A673 (cell line): ENCODE measurements at regions not wholly inside any gene's neighbourhood (a gene's known extent, or its start where the extent isn't known, plus 50 kb on each side); places are given as distances from the start of the nearest gene placed in this dataset.
A peak's percentile ranks its signal among the peaks of the same experiment; 100 is the strongest.
"Not testable (repeated sequence)": the region's sequence is repeated elsewhere in the genome, so short reads cannot be mapped to it uniquely, and the experiment has no call there.

Source experiments
- BruUV-seq: library from RNA; stranded (reverse); fragments of 400-500 nt; replicated peaks from 2 replicates; lab custom pipeline; 2021; lab: Mats Ljungman, UMichigan
- CTCF ChIA-PET: fragments of 300-600 bp; sonication (Branson Sonifier 250); formaldehyde crosslinking; loops from one replicate; lab custom pipeline; 2022; ENCODE audit warnings: antibody characterized with exemption; lab: Charles Lee
- POLR2A ChIA-PET: fragments of 300-600 bp; sonication (Branson Sonifier 250); formaldehyde crosslinking; loops from one replicate; lab custom pipeline; 2022; ENCODE audit warnings: antibody characterized with exemption; ENCODE audit not compliant: low non-redundant PET; lab: Charles Lee
- DNase-seq: peaks from one replicate; pipeline ENCODE4 v3.0.0-alpha.2; 2015; ENCODE audit warnings: low spot score
- H3K27ac ChIP-seq: fragments of 200-600 bp; sonication (generic); 2 replicates; pipeline ENCODE4 v1.5.1; 2016; ENCODE audit warnings: mixed run types, low read depth, mild to moderate bottlenecking, mixed read lengths, antibody characterized with exemption, low read length; ENCODE audit not compliant: poor library complexity, severe bottlenecking
- H3K27me3 ChIP-seq: fragments of 200-600 bp; sonication (generic); replicated peaks from 2 replicates; pipeline ENCODE4 v1.6.1; 2017; ENCODE audit warnings: mixed run types, low read depth, mild to moderate bottlenecking, mixed read lengths, antibody characterized with exemption, low read length; ENCODE audit not compliant: insufficient read depth, poor library complexity
- H3K36me3 ChIP-seq: fragments of 200-600 bp; sonication (generic); 2 replicates; pipeline ENCODE4 v1.6.1; 2016; ENCODE audit warnings: mixed run types, mild to moderate bottlenecking, mixed read lengths, antibody characterized with exemption, low read length; ENCODE audit not compliant: insufficient read depth, poor library complexity, severe bottlenecking
- H3K4me1 ChIP-seq: fragments of 200-600 bp; sonication (generic); 2 replicates; pipeline ENCODE4 v1.6.1; 2017; ENCODE audit warnings: mixed run types, mild to moderate bottlenecking, mixed read lengths, antibody characterized with exemption, low read length; ENCODE audit not compliant: insufficient read depth, poor library complexity, severe bottlenecking
- H3K4me3 ChIP-seq: fragments of 200-600 bp; sonication (generic); 2 replicates; pipeline ENCODE4 v1.5.1; 2016; ENCODE audit warnings: low read depth, mixed run types, mild to moderate bottlenecking, mixed read lengths, low read length; ENCODE audit not compliant: poor library complexity, severe bottlenecking
- H3K9me3 ChIP-seq: fragments of 200-600 bp; sonication (generic); 2 replicates; pipeline ENCODE4 v1.6.1; 2016; ENCODE audit warnings: mixed run types, low read depth, mild to moderate bottlenecking, mixed read lengths, antibody characterized with exemption, low read length; ENCODE audit not compliant: poor library complexity, severe bottlenecking
- EZH2 ChIP-seq: fragments of 200-600 bp; sonication (generic); IDR thresholded peaks from 2 replicates; pipeline ENCODE4 v1.6.1; 2017; ENCODE audit warnings: borderline replicate concordance, low read depth, mild to moderate bottlenecking, mixed read lengths, antibody characterized with exemption, low read length; ENCODE audit not compliant: poor library complexity, severe bottlenecking
- intact Hi-C: fragments of 100-400 bp; cut with micrococcal nuclease; formaldehyde crosslinking; loops from one replicate; pipeline ENCODE4 v1.10.0; 2022; ENCODE audit not compliant: unreplicated experiment
- TF ChIP-seq, protein P1 (sequence below): fragments of 300-800, 200-600 bp; sonication (generic); conservative IDR thresholded peaks from 2 replicates; pipeline ENCODE4 v1.5.1; 2017; ENCODE audit warnings: low read depth, mild to moderate bottlenecking, antibody characterized with exemption, low read length, moderate library complexity, mixed read lengths

GRCh38 chr12:89225808-89226411 is 126.4 kb downstream of the DUSP6 start:
- no peaks in the 10 kb centered on the region for H3K36me3 ChIP-seq
- H3K27ac ChIP-seq: peak overlapping the region; percentile 21
- H3K27me3 ChIP-seq: no peaks in the 10 kb centered on the region
- BruUV-seq: no TSS peak
- peak; percentile 51 for DNase-seq
- peaks cover 27% of the 10 kb centered on the region for H3K4me1 ChIP-seq
- ChIA-PET POLR2A (interaction anchor here (0.5 to 0.6 kb wide), 2 partner anchors 9 to 207 kb away, joined by 3 read pairs; no protein-coding TSS in a partner anchor), CTCF (no interaction called here)
- no peak overlapping the region for H3K4me3 ChIP-seq
- H3K9me3 ChIP-seq: no peaks in the 10 kb centered on the region
- TF ChIP-seq, protein P1, sequence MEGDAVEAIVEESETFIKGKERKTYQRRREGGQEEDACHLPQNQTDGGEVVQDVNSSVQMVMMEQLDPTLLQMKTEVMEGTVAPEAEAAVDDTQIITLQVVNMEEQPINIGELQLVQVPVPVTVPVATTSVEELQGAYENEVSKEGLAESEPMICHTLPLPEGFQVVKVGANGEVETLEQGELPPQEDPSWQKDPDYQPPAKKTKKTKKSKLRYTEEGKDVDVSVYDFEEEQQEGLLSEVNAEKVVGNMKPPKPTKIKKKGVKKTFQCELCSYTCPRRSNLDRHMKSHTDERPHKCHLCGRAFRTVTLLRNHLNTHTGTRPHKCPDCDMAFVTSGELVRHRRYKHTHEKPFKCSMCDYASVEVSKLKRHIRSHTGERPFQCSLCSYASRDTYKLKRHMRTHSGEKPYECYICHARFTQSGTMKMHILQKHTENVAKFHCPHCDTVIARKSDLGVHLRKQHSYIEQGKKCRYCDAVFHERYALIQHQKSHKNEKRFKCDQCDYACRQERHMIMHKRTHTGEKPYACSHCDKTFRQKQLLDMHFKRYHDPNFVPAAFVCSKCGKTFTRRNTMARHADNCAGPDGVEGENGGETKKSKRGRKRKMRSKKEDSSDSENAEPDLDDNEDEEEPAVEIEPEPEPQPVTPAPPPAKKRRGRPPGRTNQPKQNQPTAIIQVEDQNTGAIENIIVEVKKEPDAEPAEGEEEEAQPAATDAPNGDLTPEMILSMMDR: no peak
- no peak for TF ChIP-seq EZH2
- intact Hi-C loops: no loop called here

DNA sequence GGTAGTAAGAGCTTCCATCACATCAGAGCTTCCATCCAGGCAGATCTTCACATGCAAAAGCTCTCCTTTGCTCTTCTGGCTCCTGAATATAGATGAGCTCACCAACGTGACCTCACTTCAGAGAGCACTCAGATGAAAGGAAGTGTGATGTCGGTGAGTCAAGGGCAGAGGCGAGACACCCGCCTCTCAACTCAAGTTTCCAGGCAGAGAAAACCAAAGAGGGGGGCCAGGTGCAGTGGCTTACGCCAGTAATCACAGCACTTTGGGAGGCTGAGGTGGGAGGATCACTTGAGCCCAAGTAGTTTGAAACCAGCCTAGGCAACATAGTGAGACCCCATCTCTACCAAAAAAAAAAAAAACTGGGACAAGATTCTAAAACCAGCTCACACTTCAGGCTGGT is 126.9 kb downstream of the DUSP6 start:
- no TSS peak for BruUV-seq
- intact Hi-C loops: no loop called here

GRCh38 chr12:89222580-89222979 is 129.7 kb downstream of the DUSP6 start:
- H3K4me3 ChIP-seq, POLR2A ChIA-PET, H3K27ac ChIP-seq, H3K27me3 ChIP-seq, DNase-seq, H3K36me3 ChIP-seq, H3K4me1 ChIP-seq, H3K9me3 ChIP-seq, BruUV-seq, CTCF ChIA-PET, intact Hi-C loops: not testable (repeated sequence)

More for the DNA sequence above, 126.9 kb downstream of the DUSP6 start:
- Histone ChIP-seq H3K27me3 (no peaks in the 10 kb centered on the region), H3K36me3 (no peaks in the 10 kb centered on the region), H3K9me3 (no peaks in the 10 kb centered on the region), H3K4me3 (no peak overlapping the region), H3K4me1 (peaks cover 22% of the 10 kb centered on the region), H3K27ac (no peak overlapping the region)
- TF ChIP-seq, protein P1: no peak
- TF ChIP-seq EZH2: no peak
- DNase-seq: no peak
- POLR2A ChIA-PET: interaction anchor here (0.5 to 0.6 kb wide), 2 partner anchors 10 to 206 kb away, joined by 3 read pairs; no protein-coding TSS in a partner anchor
- CTCF ChIA-PET: no interaction called here

DNA sequence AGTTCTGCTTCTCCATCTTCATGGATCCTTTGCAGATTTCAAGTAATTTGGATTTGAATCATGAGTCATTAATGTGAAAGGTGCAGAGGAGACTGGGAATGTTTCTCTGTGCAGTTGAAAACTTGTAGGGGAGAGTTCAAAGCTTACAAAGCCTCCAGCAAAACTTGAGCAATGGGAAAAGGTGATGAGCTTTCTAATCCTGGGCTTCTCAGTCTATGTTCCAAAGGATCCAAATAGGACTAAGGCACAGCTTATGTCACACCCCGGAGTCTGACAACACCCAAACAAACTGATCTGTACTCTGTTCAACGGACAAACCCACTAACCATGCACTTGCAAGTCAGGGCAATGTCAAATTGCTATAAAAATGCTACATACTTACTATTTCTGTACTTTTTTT is 134.8 kb downstream of the DUSP6 start:
- intact Hi-C loops: no loop called here
- H3K27ac ChIP-seq: peak overlapping the region; percentile 10
- H3K4me3 ChIP-seq: no peak overlapping the region
- H3K9me3 ChIP-seq: no peaks in the 10 kb centered on the region
- no peaks in the 10 kb centered on the region for H3K36me3 ChIP-seq
- BruUV-seq: no TSS peak
- ChIA-PET POLR2A (no interaction called here), CTCF (no interaction called here)
- peaks cover 15% of the 10 kb centered on the region for H3K4me1 ChIP-seq
- no peak for DNase-seq
- H3K27me3 ChIP-seq: no peaks in the 10 kb centered on the region
- TF ChIP-seq, protein P1: no peak
- TF ChIP-seq EZH2: no peak
